ENCODE measurements at regions not wholly inside any gene's neighbourhood (a gene's known extent, or its start where the extent isn't known, plus 50 kb on each side); places are given as distances from the start of the nearest gene placed in this dataset.
"Not testable (repeated sequence)": the region's sequence is repeated elsewhere in the genome, so short reads cannot be mapped to it uniquely, and the experiment has no call there.

DNA sequence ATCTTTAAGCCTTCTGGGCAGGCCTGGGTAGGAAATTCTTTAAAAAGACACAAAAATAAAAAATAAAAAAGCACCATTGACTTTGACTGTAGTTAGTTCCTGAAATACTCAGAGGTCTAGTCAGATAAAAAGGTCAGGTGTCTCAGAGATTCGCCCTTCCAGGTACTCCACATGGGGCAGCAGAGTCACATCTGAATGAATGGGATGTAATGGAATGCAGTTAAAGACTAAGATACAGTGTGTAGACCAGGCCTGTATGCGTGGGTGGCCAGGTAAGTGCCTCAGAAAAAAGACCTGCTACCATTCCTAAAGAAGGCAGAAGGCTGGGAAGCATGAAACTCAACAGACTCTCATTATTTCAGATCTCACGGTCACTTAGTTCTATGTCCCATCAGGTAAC, 68.6 kb upstream of the SEM1 start (continued):
- TF ChIP-seq ZBTB6 (tag by site-specific recombination; IDR thresholded peaks at IDR 0.05), result no peak
- no peak for TF ChIP-seq ZNF266 (tag by site-specific recombination; IDR thresholded peaks at IDR 0.05; ENCODE audit: low read depth)
- TF ChIP-seq ZBTB21 (tag by site-specific recombination; IDR thresholded peaks at IDR 0.05), result no peak
- no peak for TF ChIP-seq ZNF514 (tag by site-specific recombination; IDR thresholded peaks at IDR 0.05)

GRCh38 chr7:96781919-96782318, 72.3 kb upstream of the SEM1 start:
- POLR2A ChIA-PET, result no interaction called here
- Histone ChIP-seq H3K9me3 (ENCODE audit: control insufficient read depth, insufficient read depth, low read depth, low read length) (no peaks in the 10 kb centered on the region), H3K4me1 (ENCODE audit: control insufficient read depth, insufficient read depth, low read length) (no peaks in the 10 kb centered on the region), H3K27ac (ENCODE audit: extremely low read depth, low read depth, low read length) (no peak overlapping the region), H3K36me3 (ENCODE audit: control insufficient read depth in 2 of 2, insufficient read depth in 1 of 2, low read length in 2 of 2) (no peaks in the 10 kb centered on the region), H3K4me3 (ENCODE audit: low read depth, low read length) (no peak overlapping the region)
- CTCF ChIA-PET, result no interaction called here
- TF ChIP-seq PRDM1 (tag by site-specific recombination; IDR thresholded peaks at IDR 0.05) (peak; percentile 45; the same call in 1 of the 2 replicates), SALL2 (tag by site-specific recombination; IDR thresholded peaks at IDR 0.05; ENCODE audit: borderline replicate concordance) (no peak), GFI1B (tag by site-specific recombination; IDR thresholded peaks at IDR 0.05) (no peak), EGR2 (tag by site-specific recombination; IDR thresholded peaks at IDR 0.05; ENCODE audit: low read depth) (no peak), ZNF248 (tag by site-specific recombination; IDR thresholded peaks at IDR 0.05) (no peak), KLF16 (tag by site-specific recombination; IDR thresholded peaks at IDR 0.05) (no peak), GLIS2 (tag by site-specific recombination; IDR thresholded peaks at IDR 0.05) (no peak), MZF1 (tag by site-specific recombination; IDR thresholded peaks at IDR 0.05; ENCODE audit: borderline replicate concordance) (no peak)

DNA sequence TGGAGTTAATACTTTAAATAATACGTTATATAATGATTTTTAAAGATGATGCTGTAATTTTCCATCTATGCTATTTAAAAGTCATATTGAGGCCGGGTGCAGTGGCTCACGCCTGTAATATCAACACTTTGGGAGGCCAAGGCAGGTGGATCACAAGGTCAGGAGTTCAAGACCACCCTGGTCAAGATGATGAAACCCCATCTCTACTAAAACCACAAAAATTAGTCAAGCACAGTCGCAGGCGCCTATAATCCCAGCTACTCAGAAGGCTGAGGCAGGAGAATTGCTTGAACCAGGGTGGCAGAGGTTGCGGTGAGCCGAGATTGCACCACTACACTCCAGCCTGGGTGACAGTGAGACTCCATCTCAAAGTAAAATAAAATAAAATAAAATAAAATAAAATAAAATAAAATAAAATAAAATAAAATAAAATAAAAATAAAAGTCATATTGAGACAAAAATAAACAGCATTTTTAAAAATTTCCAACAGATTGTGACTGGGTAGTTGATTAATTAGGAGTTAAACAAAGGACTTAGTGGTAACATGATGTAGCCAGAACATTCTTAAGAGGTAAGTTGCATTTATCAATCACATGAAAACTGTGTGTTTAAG, 73.1 kb upstream of the SEM1 start:
- H3K9me3 ChIP-seq (ENCODE audit: control insufficient read depth, insufficient read depth, low read depth, low read length); POLR2A ChIA-PET; H3K36me3 ChIP-seq (ENCODE audit: control insufficient read depth in 2 of 2, insufficient read depth in 1 of 2, low read length in 2 of 2); H3K27ac ChIP-seq (ENCODE audit: extremely low read depth, low read depth, low read length); H3K4me3 ChIP-seq (ENCODE audit: low read depth, low read length); H3K4me1 ChIP-seq (ENCODE audit: control insufficient read depth, insufficient read depth, low read length): not testable (repeated sequence)
- CTCF ChIA-PET, result interaction anchor here (1.8 kb wide), 1 partner anchor 367 kb away, joined by 3 read pairs; no protein-coding TSS in a partner anchor

DNA sequence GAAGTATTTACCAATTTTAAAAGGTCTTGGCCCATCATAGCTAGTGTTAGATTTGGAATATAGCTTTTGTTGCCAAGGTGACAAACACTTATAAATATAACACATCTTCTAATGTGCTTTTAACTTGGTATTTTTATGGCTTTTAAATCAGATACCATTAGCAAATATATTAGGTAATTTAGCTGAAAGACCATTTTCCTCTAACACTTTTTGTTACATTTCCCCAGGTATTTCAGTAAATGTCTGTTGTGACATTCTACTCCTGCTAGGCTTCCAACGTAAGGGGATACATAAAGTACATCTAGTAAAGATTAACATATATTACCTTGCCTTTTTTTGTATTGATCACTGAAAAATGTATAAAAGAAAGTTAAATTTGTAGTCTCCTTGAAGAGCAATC, 75.0 kb upstream of the SEM1 start:
- no peak overlapping the region for H3K4me3 ChIP-seq (ENCODE audit: low read depth, low read length)
- H3K9me3 ChIP-seq (ENCODE audit: control insufficient read depth, insufficient read depth, low read depth, low read length), result no peaks in the 10 kb centered on the region
- no peaks in the 10 kb centered on the region for H3K4me1 ChIP-seq (ENCODE audit: control insufficient read depth, insufficient read depth, low read length)
- H3K27ac ChIP-seq (ENCODE audit: extremely low read depth, low read depth, low read length), result no peak overlapping the region
- ChIA-PET POLR2A (no interaction called here), CTCF (interaction anchor here (0.7 to 1.8 kb wide), 4 partner anchors 28 to 605 kb away, joined by 3 read pairs; no protein-coding TSS in a partner anchor)
- H3K36me3 ChIP-seq (ENCODE audit: control insufficient read depth in 2 of 2, insufficient read depth in 1 of 2, low read length in 2 of 2), result no peaks in the 10 kb centered on the region
- TF ChIP-seq ZNF391 (tag by site-specific recombination; IDR thresholded peaks at IDR 0.05; ENCODE audit: borderline replicate concordance, low read depth), result no peak
- TF ChIP-seq ZBTB49 (tag by site-specific recombination; IDR thresholded peaks at IDR 0.05; ENCODE audit: low read depth), result no peak
- TF ChIP-seq ZNF626 (tag by site-specific recombination; IDR thresholded peaks at IDR 0.05), result no peak
- no peak for TF ChIP-seq PATZ1 (tag by site-specific recombination; IDR thresholded peaks at IDR 0.05)
- TF ChIP-seq EGR2 (tag by site-specific recombination; IDR thresholded peaks at IDR 0.05; ENCODE audit: low read depth), result no peak
- TF ChIP-seq, protein P1, sequence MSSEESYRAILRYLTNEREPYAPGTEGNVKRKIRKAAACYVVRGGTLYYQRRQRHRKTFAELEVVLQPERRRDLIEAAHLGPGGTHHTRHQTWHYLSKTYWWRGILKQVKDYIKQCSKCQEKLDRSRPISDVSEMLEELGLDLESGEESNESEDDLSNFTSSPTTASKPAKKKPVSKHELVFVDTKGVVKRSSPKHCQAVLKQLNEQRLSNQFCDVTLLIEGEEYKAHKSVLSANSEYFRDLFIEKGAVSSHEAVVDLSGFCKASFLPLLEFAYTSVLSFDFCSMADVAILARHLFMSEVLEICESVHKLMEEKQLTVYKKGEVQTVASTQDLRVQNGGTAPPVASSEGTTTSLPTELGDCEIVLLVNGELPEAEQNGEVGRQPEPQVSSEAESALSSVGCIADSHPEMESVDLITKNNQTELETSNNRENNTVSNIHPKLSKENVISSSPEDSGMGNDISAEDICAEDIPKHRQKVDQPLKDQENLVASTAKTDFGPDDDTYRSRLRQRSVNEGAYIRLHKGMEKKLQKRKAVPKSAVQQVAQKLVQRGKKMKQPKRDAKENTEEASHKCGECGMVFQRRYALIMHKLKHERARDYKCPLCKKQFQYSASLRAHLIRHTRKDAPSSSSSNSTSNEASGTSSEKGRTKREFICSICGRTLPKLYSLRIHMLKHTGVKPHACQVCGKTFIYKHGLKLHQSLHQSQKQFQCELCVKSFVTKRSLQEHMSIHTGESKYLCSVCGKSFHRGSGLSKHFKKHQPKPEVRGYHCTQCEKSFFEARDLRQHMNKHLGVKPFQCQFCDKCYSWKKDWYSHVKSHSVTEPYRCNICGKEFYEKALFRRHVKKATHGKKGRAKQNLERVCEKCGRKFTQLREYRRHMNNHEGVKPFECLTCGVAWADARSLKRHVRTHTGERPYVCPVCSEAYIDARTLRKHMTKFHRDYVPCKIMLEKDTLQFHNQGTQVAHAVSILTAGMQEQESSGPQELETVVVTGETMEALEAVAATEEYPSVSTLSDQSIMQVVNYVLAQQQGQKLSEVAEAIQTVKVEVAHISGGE (tag by site-specific recombination; conservative IDR thresholded peaks at IDR 0.05; ENCODE audit: low read depth), result no peak
- TF ChIP-seq ZNF513 (tag by site-specific recombination; IDR thresholded peaks at IDR 0.05), result no peak
